GM12878 (cell line): ENCODE measurements at regions not wholly inside any gene's neighbourhood (a gene's known extent, or its start where the extent isn't known, plus 50 kb on each side); places are given as distances from the start of the nearest gene placed in this dataset.

ENCODE experiments used
- IKZF1 ChIP-seq: fragments of 450-650 bp; conservative IDR thresholded peaks from 2 replicates; pipeline ENCODE4 v1.6.1; 2017; ENCODE audit warnings: antibody characterized with exemption, mild to moderate bottlenecking
- MYC ChIP-seq: IDR thresholded peaks from 2 replicates; pipeline ENCODE4 v1.6.1; 2011; ENCODE audit warnings: mild to moderate bottlenecking, low read length, moderate library complexity, inconsistent platforms; ENCODE audit not compliant: insufficient read depth, insufficient replicate concordance, insufficient read length, severe bottlenecking
- NFIC ChIP-seq: IDR thresholded peaks from 2 replicates; pipeline ENCODE4 v1.6.1; 2012; ENCODE audit warnings: low read depth, mild to moderate bottlenecking, inconsistent platforms, low read length, moderate library complexity
- ZNF274 ChIP-seq: IDR thresholded peaks from one replicate; pipeline ENCODE4 v1.8.0; 2011; ENCODE audit not compliant: insufficient read length, insufficient read depth
- TF ChIP-seq, protein P1 (sequence below): fragments of 150-350 bp; IDR thresholded peaks from 2 replicates; pipeline ENCODE4 v1.6.1; 2016; ENCODE audit warnings: low read depth, low read length
- TF ChIP-seq, protein P2 (sequence below): IDR thresholded peaks from 2 replicates; pipeline ENCODE4 v1.6.1; 2012; ENCODE audit warnings: mild to moderate bottlenecking, low read depth, low read length
- TF ChIP-seq, protein P3 (sequence below), 3 experiments: IDR thresholded peaks in 2 of 3; conservative IDR thresholded peaks in 1 of 3; 2 replicates each; pipeline ENCODE4 v1.5.1; 2011; ENCODE audit warnings: low read depth in 3 of 3, low read length in 3 of 3, mild to moderate bottlenecking in 3 of 3, control low read depth in 2 of 3, moderate library complexity in 2 of 3, inconsistent platforms in 1 of 3, mixed read lengths in 1 of 3; ENCODE audit not compliant: control insufficient read depth in 2 of 3, insufficient read depth in 1 of 3; ENCODE audit errors: extremely low read depth in 1 of 3
- TF ChIP-seq, protein P4 (sequence below): IDR thresholded peaks from 2 replicates; pipeline ENCODE4 v1.6.1; 2012; ENCODE audit warnings: low read depth, low read length, improper control_type of control experiment

DNA sequence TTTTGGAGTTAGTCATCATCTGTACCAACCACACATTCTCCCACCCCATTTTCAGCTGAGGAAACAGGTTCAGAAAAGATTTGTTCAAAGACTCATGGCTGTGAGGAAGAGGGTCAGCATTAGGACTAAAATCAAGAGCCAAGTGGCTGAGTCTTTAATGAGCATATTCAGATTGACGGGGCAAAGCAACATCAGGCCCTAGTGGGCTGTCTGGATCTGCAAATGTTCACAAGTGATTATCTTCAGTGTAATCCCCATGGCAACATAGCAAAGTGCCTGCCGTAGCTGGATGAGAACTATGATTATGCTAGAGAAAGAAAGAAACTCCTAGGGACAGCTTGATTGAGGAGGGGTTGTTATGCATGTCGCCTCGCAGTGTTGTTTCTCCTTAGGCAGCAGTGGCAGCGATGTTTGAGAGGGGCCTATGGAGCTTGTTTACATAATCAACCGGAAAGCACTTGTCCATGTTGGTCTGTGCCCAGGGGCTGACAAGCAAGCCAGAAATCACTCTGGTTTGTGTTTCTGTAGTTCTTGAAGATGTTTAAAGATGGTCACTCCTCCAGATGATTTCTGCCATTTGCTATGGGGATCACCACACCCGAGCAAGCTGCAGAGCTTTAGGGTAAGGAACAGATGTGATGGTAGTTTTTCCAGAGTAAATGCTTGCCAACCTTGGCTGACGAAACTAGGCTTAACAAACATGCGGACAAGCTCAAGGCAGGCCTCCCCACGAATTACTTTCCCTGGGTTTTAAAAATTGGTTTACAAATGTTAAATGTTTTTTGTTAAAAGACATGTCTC is 124.3 kb upstream of the MLIP start:
- no peak for TF ChIP-seq NFIC
- TF ChIP-seq IKZF1 = no peak
- TF ChIP-seq, protein P1, sequence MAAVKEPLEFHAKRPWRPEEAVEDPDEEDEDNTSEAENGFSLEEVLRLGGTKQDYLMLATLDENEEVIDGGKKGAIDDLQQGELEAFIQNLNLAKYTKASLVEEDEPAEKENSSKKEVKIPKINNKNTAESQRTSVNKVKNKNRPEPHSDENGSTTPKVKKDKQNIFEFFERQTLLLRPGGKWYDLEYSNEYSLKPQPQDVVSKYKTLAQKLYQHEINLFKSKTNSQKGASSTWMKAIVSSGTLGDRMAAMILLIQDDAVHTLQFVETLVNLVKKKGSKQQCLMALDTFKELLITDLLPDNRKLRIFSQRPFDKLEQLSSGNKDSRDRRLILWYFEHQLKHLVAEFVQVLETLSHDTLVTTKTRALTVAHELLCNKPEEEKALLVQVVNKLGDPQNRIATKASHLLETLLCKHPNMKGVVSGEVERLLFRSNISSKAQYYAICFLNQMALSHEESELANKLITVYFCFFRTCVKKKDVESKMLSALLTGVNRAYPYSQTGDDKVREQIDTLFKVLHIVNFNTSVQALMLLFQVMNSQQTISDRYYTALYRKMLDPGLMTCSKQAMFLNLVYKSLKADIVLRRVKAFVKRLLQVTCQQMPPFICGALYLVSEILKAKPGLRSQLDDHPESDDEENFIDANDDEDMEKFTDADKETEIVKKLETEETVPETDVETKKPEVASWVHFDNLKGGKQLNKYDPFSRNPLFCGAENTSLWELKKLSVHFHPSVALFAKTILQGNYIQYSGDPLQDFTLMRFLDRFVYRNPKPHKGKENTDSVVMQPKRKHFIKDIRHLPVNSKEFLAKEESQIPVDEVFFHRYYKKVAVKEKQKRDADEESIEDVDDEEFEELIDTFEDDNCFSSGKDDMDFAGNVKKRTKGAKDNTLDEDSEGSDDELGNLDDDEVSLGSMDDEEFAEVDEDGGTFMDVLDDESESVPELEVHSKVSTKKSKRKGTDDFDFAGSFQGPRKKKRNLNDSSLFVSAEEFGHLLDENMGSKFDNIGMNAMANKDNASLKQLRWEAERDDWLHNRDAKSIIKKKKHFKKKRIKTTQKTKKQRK = no peak
- TF ChIP-seq, protein P2, sequence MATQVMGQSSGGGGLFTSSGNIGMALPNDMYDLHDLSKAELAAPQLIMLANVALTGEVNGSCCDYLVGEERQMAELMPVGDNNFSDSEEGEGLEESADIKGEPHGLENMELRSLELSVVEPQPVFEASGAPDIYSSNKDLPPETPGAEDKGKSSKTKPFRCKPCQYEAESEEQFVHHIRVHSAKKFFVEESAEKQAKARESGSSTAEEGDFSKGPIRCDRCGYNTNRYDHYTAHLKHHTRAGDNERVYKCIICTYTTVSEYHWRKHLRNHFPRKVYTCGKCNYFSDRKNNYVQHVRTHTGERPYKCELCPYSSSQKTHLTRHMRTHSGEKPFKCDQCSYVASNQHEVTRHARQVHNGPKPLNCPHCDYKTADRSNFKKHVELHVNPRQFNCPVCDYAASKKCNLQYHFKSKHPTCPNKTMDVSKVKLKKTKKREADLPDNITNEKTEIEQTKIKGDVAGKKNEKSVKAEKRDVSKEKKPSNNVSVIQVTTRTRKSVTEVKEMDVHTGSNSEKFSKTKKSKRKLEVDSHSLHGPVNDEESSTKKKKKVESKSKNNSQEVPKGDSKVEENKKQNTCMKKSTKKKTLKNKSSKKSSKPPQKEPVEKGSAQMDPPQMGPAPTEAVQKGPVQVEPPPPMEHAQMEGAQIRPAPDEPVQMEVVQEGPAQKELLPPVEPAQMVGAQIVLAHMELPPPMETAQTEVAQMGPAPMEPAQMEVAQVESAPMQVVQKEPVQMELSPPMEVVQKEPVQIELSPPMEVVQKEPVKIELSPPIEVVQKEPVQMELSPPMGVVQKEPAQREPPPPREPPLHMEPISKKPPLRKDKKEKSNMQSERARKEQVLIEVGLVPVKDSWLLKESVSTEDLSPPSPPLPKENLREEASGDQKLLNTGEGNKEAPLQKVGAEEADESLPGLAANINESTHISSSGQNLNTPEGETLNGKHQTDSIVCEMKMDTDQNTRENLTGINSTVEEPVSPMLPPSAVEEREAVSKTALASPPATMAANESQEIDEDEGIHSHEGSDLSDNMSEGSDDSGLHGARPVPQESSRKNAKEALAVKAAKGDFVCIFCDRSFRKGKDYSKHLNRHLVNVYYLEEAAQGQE = no peak
- no peak for TF ChIP-seq MYC
- TF ChIP-seq, protein P3, sequence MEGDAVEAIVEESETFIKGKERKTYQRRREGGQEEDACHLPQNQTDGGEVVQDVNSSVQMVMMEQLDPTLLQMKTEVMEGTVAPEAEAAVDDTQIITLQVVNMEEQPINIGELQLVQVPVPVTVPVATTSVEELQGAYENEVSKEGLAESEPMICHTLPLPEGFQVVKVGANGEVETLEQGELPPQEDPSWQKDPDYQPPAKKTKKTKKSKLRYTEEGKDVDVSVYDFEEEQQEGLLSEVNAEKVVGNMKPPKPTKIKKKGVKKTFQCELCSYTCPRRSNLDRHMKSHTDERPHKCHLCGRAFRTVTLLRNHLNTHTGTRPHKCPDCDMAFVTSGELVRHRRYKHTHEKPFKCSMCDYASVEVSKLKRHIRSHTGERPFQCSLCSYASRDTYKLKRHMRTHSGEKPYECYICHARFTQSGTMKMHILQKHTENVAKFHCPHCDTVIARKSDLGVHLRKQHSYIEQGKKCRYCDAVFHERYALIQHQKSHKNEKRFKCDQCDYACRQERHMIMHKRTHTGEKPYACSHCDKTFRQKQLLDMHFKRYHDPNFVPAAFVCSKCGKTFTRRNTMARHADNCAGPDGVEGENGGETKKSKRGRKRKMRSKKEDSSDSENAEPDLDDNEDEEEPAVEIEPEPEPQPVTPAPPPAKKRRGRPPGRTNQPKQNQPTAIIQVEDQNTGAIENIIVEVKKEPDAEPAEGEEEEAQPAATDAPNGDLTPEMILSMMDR (IDR thresholded peaks at IDR 0.05 in 2 of 3, conservative IDR thresholded peaks at IDR 0.05 in 1 of 3; ENCODE audit: control insufficient read depth in 2 of 3, extremely low read depth in 1 of 3, insufficient read depth in 1 of 3, low read depth in 3 of 3, low read length in 3 of 3) = no peak
- TF ChIP-seq, protein P4, sequence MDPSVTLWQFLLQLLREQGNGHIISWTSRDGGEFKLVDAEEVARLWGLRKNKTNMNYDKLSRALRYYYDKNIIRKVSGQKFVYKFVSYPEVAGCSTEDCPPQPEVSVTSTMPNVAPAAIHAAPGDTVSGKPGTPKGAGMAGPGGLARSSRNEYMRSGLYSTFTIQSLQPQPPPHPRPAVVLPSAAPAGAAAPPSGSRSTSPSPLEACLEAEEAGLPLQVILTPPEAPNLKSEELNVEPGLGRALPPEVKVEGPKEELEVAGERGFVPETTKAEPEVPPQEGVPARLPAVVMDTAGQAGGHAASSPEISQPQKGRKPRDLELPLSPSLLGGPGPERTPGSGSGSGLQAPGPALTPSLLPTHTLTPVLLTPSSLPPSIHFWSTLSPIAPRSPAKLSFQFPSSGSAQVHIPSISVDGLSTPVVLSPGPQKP = no peak
- TF ChIP-seq ZNF274 = no peak
